Thoracic aorta (tissue), 2 donors: ENCODE measurements at regions not wholly inside any gene's neighbourhood (a gene's known extent, or its start where the extent isn't known, plus 50 kb on each side); places are given as distances from the start of the nearest gene placed in this dataset.

Source experiments
- ATAC-seq: fragments of 150-250 bp; one replicate; pipeline ENCODE4 v1.8.0; 2017; ENCODE audit warnings: low read depth; ENCODE audit not compliant: insufficient number of reproducible peaks, low FRiP score
- DNase-seq: peaks from one replicate; pipeline ENCODE4 v3.0.0-alpha.2; 2020; ENCODE audit warnings: low spot score
- H3K27ac ChIP-seq, 2 donors: fragments of 200-600 bp; sonication (generic); 1 replicate in 1 of 2; 2 replicates in 1 of 2; pipeline ENCODE4 v1.5.1; 2016; ENCODE audit warnings: mild to moderate bottlenecking in 2 of 2, moderate library complexity in 2 of 2
- H3K27me3 ChIP-seq: fragments of 200-600 bp; sonication (generic); replicated peaks from 2 replicates; pipeline ENCODE4 v1.6.0; 2016; ENCODE audit warnings: mild to moderate bottlenecking; ENCODE audit not compliant: insufficient read depth
- H3K36me3 ChIP-seq: fragments of 200-600 bp; sonication (generic); one replicate; pipeline ENCODE4 v1.5.1; 2016
- H3K4me1 ChIP-seq, 2 donors: fragments of 200-600 bp; sonication (generic); 1 replicate in 1 of 2; 2 replicates in 1 of 2; pipeline versions ENCODE4 v1.5.1 to v1.6.0; 2016; ENCODE audit warnings: low read depth in 2 of 2, mild to moderate bottlenecking in 1 of 2; ENCODE audit not compliant: control insufficient read depth in 1 of 2
- H3K4me3 ChIP-seq: fragments of 200-600 bp; sonication (generic); 2 replicates; pipeline ENCODE4 v1.5.1; 2016; ENCODE audit warnings: mild to moderate bottlenecking
- H3K9me3 ChIP-seq: fragments of 200-600 bp; sonication (generic); 2 replicates; pipeline ENCODE4 v1.5.1; 2016
- TF ChIP-seq, protein P1 (sequence below): fragments of 200-600 bp; sonication (generic); IDR thresholded peaks from one replicate; pipeline ENCODE4 v1.5.1; 2019; ENCODE audit warnings: antibody characterized with exemption

DNA sequence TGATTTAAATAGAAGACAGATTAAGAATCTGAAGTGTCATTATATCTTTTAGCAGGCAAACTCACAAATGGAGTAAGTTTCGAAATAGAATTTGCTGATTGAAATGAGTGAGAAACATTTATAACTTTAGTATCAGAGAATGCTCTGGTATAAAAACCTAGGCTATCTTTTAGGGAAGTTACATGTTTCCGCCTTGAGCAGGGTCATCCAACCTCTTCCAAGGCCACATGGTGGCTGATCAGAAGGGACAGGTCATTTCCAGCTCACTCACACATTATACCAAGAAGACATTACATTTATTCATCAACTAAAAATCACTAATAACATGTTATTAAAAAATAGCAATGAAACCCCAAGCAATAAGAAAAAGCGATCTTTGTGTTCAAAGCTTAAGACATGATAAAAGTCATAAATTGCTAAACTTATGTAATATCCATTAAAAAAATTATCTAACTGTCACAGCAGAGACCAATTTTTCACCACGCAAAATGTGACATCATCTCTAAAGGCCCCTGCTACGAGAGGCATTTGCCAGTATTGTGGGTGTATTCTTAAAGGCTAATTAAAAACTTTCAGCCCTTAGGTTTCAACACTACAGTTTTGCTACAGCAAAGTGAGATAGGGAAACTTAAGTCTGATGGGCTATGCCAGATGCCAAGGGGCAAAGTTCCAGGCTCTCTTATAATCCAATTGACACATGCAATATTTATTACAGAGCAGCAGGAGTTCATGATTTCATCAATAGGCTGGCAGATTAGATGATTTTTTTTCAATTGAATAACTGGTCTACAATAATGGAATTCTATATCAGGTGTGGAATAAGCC lies 240.4 kb upstream of the TBL1XR1 start:
- TF ChIP-seq, protein P1, sequence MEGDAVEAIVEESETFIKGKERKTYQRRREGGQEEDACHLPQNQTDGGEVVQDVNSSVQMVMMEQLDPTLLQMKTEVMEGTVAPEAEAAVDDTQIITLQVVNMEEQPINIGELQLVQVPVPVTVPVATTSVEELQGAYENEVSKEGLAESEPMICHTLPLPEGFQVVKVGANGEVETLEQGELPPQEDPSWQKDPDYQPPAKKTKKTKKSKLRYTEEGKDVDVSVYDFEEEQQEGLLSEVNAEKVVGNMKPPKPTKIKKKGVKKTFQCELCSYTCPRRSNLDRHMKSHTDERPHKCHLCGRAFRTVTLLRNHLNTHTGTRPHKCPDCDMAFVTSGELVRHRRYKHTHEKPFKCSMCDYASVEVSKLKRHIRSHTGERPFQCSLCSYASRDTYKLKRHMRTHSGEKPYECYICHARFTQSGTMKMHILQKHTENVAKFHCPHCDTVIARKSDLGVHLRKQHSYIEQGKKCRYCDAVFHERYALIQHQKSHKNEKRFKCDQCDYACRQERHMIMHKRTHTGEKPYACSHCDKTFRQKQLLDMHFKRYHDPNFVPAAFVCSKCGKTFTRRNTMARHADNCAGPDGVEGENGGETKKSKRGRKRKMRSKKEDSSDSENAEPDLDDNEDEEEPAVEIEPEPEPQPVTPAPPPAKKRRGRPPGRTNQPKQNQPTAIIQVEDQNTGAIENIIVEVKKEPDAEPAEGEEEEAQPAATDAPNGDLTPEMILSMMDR = no peak
- Histone ChIP-seq H3K9me3 (no peaks in the 10 kb centered on the region), H3K27ac (no peak overlapping the region), H3K4me1 (no peaks in the 10 kb centered on the region), H3K36me3 (no peaks in the 10 kb centered on the region), H3K27me3 (no peaks in the 10 kb centered on the region), H3K4me3 (no peak overlapping the region)
- DNase-seq = no peak
- no peak for ATAC-seq

- no peaks in the 10 kb centered on the region for H3K9me3 ChIP-seq
- no peak overlapping the region for H3K27ac ChIP-seq
Observed at GRCh38 chr3:177438596-177439220, 241.4 kb upstream of the TBL1XR1 start.

DNA sequence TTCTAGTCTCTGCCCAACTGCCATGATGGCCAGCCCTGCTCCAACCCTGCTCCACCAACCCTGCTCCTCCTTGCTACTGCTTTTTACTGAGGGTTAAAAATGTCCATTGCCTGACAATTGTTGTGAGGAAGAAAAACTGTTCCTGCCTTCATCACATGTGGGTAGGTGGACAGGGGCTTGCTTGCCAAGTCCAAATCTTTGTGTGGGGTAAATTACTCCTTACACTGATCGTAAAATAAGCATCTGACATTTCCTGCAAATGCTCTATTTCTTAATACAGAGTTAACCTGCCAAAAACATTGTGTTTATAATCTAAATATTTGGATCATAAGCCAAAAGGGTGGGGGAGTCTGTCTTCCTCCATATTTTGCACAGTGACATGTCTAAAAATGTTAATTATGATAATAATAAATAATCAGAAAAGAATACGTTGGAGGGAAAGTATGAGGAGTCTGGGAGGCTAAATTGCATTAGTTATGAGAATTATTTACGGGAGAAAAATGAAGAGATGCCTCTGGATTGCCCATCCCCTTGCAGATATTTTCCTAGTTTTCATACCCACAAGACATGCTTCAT lies 242.5 kb upstream of the TBL1XR1 start:
- no peaks in the 10 kb centered on the region for H3K27me3 ChIP-seq
- no peak for DNase-seq
- H3K4me1 ChIP-seq = peaks cover 0 to 8% of the 10 kb centered on the region in 2 donors
- no peak overlapping the region for H3K4me3 ChIP-seq
- ATAC-seq = no peak
- no peaks in the 10 kb centered on the region for H3K36me3 ChIP-seq
- H3K9me3 ChIP-seq = no peaks in the 10 kb centered on the region
- TF ChIP-seq, protein P1 = no peak
- no peak overlapping the region for H3K27ac ChIP-seq

More at GRCh38 chr3:177438596-177439220, 241.4 kb upstream of the TBL1XR1 start:
- no peak overlapping the region for H3K4me3 ChIP-seq
- H3K27me3 ChIP-seq = no peaks in the 10 kb centered on the region
- H3K36me3 ChIP-seq = no peaks in the 10 kb centered on the region
- DNase-seq (no peak), ATAC-seq (no peak)
- peaks cover 0 to 8% of the 10 kb centered on the region in 2 donors for H3K4me1 ChIP-seq
- TF ChIP-seq, protein P1 = no peak

GRCh38 chr3:177440456-177441104 lies 243.3 kb upstream of the TBL1XR1 start:
- TF ChIP-seq, protein P1 = no peak
- H3K4me3 ChIP-seq = no peak overlapping the region
- ATAC-seq = no peak
- no peak overlapping the region for H3K27ac ChIP-seq
- no peaks in the 10 kb centered on the region for H3K9me3 ChIP-seq
- no peak for DNase-seq
- peaks cover 0 to 8% of the 10 kb centered on the region in 2 donors for H3K4me1 ChIP-seq
- H3K36me3 ChIP-seq = no peaks in the 10 kb centered on the region
- no peaks in the 10 kb centered on the region for H3K27me3 ChIP-seq
